ENCODE measurements at regions not wholly inside any gene's neighbourhood (a gene's known extent, or its start where the extent isn't known, plus 50 kb on each side); places are given as distances from the start of the nearest gene placed in this dataset.

- DNase-seq (ENCODE audit: low read depth): no peak
Observed at GRCh38 chr12:91395628-91396135, 213.1 kb upstream of the DCN start.

GRCh38 chr12:91394903-91395302 lies 212.3 kb upstream of the DCN start:
- no peak for DNase-seq (ENCODE audit: low read depth)

GRCh38 chr12:91388573-91388972 lies 206.0 kb upstream of the DCN start:
- no peak for DNase-seq (ENCODE audit: low read depth)

DNA sequence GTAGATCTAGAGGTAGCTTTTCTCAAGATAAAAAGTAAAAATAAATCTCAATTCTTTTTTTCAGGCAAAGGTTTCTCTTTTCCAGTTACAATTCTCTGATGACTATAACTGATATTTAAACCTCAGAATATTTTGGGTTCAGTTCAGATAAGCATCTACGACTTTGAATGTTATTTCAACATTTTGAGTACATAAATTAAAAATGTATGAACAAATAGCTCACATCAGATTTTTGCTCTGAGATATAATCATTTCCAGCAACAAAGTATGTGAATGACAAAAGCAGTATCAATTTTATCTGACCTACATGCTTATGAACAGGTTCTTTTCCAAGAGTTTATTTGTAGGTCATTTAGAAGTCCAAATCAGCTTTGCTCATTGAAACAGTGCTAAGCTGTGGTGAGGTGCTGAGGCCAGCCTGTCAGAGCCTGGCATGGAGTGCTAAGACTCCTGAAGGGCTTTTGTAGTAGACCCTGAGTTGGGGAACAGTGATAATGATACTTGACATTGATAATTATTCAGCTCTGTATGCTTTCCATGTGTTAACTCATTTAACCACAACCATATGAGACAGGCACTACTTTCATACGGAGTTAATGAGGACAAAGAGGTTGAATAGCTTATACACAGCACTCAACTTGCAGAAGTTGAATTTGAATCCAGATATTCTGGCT lies 205.0 kb upstream of the DCN start:
- no peak for DNase-seq (ENCODE audit: low read depth)

GRCh38 chr12:91384806-91385205 lies 202.2 kb upstream of the DCN start:
- DNase-seq (ENCODE audit: low read depth): no peak

GRCh38 chr12:91384366-91384765 lies 201.7 kb upstream of the DCN start:
- no peak for DNase-seq (ENCODE audit: low read depth)

- no peak for DNase-seq (ENCODE audit: low read depth)
Observed at GRCh38 chr12:91383099-91383498, 200.5 kb upstream of the DCN start.

- DNase-seq (ENCODE audit: low read depth): peak; percentile 66
Observed at GRCh38 chr12:91382081-91382543, 199.5 kb upstream of the DCN start.

DNA sequence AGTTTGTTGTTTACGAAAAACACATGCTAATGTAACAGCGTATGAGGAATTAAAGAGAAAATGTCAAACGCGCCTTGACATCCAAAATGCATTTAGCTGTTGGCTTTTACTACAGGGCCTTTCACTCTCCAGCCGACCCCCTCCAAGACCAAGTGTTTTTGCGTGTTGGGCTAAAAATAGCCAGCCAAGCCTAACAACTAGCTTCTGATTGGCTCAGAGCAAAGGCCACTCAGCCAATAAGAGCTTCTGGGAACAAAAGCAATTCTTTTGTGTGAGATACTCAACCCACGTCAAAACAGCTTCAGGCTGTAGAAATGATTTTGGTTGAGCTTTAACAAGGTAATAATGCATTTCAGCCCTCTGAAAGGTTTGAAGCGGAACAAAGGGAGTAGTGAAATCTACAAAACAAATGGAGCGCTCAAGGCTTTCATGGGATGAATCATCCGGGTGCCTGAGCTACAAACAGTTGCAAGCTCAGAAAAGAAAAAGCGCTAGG lies 198.7 kb upstream of the DCN start:
- DNase-seq (ENCODE audit: low read depth): no peak

DNA sequence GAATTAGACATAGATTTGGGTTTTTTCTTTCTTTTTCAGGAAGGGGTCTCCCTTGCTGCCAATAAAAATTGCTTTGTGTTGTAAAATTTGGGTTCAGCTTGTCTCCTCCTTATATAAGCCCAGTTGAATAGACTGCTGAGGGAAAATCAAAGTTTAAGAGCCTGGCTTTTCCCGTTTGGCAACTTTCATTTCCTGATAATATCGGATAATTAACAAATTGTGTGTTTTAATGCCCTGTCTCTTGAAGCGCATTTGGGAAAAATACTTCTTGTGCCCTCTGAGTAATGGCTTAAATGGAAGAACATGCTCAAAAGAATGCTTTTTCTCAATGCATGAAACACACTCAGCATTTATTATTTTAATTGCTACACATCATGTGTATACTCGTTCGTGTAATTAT lies 198.0 kb upstream of the DCN start:
- DNase-seq (ENCODE audit: low read depth): no peak

DNA sequence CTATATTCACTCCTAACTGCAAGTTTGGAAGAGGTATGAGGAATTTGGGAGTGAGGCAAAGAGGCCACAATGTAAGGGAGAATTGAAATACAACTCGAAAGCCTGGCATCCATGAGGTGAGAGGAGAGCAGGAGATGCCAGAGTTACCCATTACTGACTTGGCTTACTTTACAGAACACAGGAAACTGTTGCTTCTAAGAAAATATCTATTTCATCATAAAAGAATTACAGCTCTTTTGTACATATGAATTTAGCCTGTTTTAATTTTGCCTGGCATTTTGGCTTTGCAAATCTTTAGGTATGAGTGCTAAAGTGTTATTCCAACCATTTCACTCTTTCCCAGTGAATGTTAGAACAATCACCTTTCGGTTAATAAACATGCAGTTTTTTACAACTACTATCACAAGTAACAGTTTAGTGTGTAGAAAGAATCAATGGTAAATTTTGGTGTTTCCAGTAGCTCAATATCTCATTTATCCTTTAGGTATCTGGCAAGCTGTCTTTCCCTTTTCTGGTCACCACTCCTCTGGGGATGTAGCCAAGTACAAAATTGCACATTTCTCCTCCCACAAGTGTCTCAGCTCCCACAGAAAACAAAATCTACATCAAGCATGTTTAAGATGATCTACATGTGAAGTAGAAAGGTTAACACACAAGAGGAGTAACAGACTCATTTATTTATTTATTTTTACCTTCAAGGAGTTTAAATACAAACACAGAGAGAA lies 196.6 kb upstream of the DCN start:
- DNase-seq (ENCODE audit: low read depth): no peak

GRCh38 chr12:91377436-91377835 lies 194.8 kb upstream of the DCN start:
- no peak for DNase-seq (ENCODE audit: low read depth)

- no peak for DNase-seq (ENCODE audit: low read depth)
Observed at GRCh38 chr12:91373086-91373485, 190.5 kb upstream of the DCN start.

GRCh38 chr12:91370086-91370868 lies 187.7 kb upstream of the DCN start:
- no peak for DNase-seq (ENCODE audit: low read depth)

GRCh38 chr12:91368613-91369012 lies 186.0 kb upstream of the DCN start:
- DNase-seq (ENCODE audit: low read depth): no peak

DNA sequence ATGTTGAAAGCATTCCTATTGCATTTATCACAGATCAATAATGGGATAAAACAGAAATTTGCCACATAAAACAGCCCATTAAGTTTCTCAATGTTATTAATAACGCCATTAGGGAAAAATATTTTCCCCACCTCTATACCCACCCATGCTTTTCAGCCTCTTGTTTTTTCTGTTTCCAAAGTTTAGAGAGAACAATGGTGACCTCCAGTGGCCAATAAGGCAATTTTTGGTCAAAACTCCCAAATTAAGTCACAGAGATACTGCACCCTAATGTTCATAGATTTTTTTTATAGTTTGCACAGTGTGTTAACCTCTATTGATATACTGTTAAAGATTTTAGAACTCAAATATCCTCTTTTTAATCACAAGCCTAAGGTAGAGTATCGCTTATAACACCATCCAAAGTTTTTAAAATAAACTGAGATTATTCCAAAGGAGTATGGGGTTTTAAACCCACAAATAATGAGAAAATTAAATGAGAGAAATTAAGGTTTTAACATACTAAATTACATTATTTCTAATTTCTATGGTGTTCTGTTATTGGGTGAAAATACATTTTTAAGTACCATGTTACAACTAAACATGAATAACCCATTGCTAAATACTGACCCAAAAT lies 184.7 kb upstream of the DCN start:
- no peak for DNase-seq (ENCODE audit: low read depth)

DNA sequence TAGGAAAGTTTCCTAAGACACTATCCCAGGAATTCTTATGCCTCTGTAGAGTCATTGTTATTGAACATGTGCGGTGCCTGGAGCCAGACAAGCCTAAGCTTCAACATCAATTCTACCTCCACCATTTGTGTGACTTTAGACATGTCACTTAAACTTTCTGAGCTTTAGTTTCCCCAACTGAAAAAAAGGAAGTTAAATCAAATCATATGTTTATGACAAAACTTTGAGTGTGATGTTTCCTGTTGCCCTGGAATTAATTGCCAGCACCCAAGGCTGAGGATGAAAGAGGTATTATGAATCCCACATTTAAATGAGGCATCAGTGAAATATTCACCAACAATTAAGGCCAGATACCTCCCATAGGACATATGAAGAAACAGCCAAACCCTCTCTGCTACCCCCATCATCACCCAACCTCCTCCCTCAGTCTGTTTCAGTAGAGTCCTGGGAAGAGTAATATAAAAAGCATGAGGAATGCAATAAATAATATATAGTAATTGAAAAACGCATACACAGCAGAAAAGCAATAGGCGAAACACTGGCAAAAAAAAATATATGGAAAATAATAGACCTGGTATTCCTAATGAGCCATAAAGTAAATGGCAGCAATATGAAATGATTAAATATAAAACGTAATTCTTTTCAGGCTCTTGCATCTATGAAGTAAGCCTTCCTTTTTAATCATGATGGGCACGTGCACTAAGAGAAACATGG lies 182.0 kb upstream of the DCN start:
- DNase-seq (ENCODE audit: low read depth): no peak

DNA sequence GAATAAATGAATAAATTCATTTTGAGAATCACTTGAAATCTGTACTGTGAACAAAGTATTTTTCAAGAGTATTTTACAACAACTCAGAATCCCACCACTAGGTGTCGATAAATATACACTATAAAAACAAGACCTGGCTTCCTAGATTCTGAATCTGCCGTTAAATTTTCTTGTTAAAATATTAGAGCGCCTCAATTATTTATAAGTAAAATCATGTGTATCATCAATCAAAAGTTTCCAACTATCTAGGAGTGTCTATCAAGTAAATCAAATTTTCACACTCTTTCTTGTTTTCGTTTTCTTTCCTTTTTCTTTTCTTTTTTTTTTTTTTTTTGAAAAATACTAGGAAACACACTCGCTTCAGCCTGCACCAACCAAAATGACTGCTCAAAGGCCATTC lies 179.2 kb upstream of the DCN start:
- DNase-seq (ENCODE audit: low read depth): no peak

- no peak for DNase-seq (ENCODE audit: low read depth)
Observed at GRCh38 chr12:91357381-91357780, 174.8 kb upstream of the DCN start.

DNA sequence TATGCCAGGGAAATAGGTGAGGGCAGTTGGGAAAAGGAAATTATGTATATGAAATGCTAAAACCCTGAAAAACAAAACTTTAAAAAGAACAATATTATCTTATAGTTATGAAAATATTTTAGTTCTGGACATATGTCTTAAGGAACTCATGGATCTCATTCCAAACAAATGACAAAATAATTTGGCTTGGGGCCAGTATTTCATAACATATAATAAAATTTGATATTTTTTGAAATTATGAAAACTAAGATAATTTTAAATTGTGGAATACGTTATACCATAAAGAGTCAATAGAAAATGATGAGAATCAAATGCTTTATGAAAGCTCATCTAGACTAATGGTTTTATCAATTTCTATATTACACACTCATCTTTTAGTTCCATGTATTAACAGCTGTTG lies 173.8 kb upstream of the DCN start:
- DNase-seq (ENCODE audit: low read depth): no peak

All from activated T-helper 1 cell treated with Interleukin-2 at 50 U/mL for 16 hours (primary cell).